ENCODE measurements at regions not wholly inside any gene's neighbourhood (a gene's known extent, or its start where the extent isn't known, plus 50 kb on each side); places are given as distances from the start of the nearest gene placed in this dataset.

DNA sequence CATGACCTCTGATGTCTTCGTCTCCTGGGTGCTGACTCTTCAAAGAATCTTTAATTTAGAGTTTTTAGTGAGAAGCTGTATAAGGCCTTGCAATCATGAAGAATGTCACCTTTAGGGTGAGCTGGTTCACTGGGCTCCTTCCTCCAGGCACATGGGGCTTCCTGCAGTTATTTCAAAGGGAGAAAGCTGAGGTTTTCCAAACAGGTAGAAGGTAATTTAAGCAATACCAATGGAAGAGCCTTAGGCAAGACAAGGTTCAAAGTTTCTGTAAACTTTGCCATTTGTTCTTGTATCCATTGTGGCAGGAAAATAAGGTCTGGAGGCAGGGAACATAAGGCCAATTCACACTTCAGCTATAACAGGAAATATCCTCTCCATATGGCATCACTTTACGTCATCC is 88.0 kb upstream of the EIF5 start (continued):
- TF ChIP-seq DR1 (CRISPR knock-in tag; IDR thresholded peaks at IDR 0.05) (no peak), CENPT (CRISPR knock-in tag; IDR thresholded peaks at IDR 0.05; ENCODE audit: low read depth) (no peak), FOXA3 (CRISPR knock-in tag; IDR thresholded peaks at IDR 0.05) (peak; percentile 51; the same call in 1 of the 2 replicates), EP300 (IDR thresholded peaks at IDR 0.05; ENCODE audit: low read depth in 2 of 2, low read length in 2 of 2) (0 out of 4 replicates have a peak, but pooled peaks of 1 of the 2 experiments have one; percentile 16), EP300 (CRISPR knock-in tag; IDR thresholded peaks at IDR 0.05; ENCODE audit: borderline replicate concordance) (no peak), GATAD2A (CRISPR knock-in tag; IDR thresholded peaks at IDR 0.05) (peak; percentile 52), CEBPB (IDR thresholded peaks at IDR 0.05; ENCODE audit: borderline replicate concordance, low read depth, low read length) (peak; percentile 76; the same call in 1 of the 2 replicates), BCL6 (CRISPR knock-in tag; IDR thresholded peaks at IDR 0.05) (peak; percentile 49; the same call in 1 of the 2 replicates), TEAD3 (CRISPR knock-in tag; optimal IDR thresholded peaks at IDR 0.05; ENCODE audit: borderline replicate concordance) (peak; percentile 18), HNF4G (IDR thresholded peaks at IDR 0.05; ENCODE audit: borderline replicate concordance, low read depth, low read length) (peak; percentile 36; the same call in 1 of the 2 replicates), HNF4G (CRISPR knock-in tag; IDR thresholded peaks at IDR 0.05; ENCODE audit: borderline replicate concordance, low read depth) (no peak), SP5 (CRISPR knock-in tag; IDR thresholded peaks at IDR 0.05; ENCODE audit: borderline replicate concordance, low read depth) (0 out of 2 replicates have a peak, but pooled peaks have one; percentile 21)
- TF ChIP-seq, protein P1, sequence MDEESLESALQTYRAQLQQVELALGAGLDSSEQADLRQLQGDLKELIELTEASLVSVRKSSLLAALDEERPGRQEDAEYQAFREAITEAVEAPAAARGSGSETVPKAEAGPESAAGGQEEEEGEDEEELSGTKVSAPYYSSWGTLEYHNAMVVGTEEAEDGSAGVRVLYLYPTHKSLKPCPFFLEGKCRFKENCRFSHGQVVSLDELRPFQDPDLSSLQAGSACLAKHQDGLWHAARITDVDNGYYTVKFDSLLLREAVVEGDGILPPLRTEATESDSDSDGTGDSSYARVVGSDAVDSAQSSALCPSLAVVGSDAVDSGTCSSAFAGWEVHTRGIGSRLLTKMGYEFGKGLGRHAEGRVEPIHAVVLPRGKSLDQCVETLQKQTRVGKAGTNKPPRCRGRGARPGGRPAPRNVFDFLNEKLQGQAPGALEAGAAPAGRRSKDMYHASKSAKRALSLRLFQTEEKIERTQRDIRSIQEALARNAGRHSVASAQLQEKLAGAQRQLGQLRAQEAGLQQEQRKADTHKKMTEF (CRISPR knock-in tag; IDR thresholded peaks at IDR 0.05): 0 out of 2 replicates have a peak, but pooled peaks have one; percentile 11
- TF ChIP-seq, protein P2, sequence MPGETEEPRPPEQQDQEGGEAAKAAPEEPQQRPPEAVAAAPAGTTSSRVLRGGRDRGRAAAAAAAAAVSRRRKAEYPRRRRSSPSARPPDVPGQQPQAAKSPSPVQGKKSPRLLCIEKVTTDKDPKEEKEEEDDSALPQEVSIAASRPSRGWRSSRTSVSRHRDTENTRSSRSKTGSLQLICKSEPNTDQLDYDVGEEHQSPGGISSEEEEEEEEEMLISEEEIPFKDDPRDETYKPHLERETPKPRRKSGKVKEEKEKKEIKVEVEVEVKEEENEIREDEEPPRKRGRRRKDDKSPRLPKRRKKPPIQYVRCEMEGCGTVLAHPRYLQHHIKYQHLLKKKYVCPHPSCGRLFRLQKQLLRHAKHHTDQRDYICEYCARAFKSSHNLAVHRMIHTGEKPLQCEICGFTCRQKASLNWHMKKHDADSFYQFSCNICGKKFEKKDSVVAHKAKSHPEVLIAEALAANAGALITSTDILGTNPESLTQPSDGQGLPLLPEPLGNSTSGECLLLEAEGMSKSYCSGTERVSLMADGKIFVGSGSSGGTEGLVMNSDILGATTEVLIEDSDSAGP (CRISPR knock-in tag; IDR thresholded peaks at IDR 0.05; ENCODE audit: borderline replicate concordance): no peak
- TF ChIP-seq, protein P3, sequence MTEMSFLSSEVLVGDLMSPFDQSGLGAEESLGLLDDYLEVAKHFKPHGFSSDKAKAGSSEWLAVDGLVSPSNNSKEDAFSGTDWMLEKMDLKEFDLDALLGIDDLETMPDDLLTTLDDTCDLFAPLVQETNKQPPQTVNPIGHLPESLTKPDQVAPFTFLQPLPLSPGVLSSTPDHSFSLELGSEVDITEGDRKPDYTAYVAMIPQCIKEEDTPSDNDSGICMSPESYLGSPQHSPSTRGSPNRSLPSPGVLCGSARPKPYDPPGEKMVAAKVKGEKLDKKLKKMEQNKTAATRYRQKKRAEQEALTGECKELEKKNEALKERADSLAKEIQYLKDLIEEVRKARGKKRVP (CRISPR knock-in tag; IDR thresholded peaks at IDR 0.05): peak in 1 of 2 experiments; percentile 33; a peak in 1 of 4 replicates
- TF ChIP-seq, protein P4, sequence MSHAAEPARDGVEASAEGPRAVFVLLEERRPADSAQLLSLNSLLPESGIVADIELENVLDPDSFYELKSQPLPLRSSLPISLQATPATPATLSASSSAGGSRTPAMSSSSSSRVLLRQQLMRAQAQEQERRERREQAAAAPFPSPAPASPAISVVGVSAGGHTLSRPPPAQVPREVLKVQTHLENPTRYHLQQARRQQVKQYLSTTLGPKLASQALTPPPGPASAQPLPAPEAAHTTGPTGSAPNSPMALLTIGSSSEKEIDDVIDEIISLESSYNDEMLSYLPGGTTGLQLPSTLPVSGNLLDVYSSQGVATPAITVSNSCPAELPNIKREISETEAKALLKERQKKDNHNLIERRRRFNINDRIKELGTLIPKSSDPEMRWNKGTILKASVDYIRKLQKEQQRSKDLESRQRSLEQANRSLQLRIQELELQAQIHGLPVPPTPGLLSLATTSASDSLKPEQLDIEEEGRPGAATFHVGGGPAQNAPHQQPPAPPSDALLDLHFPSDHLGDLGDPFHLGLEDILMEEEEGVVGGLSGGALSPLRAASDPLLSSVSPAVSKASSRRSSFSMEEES (CRISPR knock-in tag; IDR thresholded peaks at IDR 0.05): no peak
- TF ChIP-seq, protein P5, sequence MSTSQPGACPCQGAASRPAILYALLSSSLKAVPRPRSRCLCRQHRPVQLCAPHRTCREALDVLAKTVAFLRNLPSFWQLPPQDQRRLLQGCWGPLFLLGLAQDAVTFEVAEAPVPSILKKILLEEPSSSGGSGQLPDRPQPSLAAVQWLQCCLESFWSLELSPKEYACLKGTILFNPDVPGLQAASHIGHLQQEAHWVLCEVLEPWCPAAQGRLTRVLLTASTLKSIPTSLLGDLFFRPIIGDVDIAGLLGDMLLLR (CRISPR knock-in tag; IDR thresholded peaks at IDR 0.05): no peak
- TF ChIP-seq, protein P6, sequence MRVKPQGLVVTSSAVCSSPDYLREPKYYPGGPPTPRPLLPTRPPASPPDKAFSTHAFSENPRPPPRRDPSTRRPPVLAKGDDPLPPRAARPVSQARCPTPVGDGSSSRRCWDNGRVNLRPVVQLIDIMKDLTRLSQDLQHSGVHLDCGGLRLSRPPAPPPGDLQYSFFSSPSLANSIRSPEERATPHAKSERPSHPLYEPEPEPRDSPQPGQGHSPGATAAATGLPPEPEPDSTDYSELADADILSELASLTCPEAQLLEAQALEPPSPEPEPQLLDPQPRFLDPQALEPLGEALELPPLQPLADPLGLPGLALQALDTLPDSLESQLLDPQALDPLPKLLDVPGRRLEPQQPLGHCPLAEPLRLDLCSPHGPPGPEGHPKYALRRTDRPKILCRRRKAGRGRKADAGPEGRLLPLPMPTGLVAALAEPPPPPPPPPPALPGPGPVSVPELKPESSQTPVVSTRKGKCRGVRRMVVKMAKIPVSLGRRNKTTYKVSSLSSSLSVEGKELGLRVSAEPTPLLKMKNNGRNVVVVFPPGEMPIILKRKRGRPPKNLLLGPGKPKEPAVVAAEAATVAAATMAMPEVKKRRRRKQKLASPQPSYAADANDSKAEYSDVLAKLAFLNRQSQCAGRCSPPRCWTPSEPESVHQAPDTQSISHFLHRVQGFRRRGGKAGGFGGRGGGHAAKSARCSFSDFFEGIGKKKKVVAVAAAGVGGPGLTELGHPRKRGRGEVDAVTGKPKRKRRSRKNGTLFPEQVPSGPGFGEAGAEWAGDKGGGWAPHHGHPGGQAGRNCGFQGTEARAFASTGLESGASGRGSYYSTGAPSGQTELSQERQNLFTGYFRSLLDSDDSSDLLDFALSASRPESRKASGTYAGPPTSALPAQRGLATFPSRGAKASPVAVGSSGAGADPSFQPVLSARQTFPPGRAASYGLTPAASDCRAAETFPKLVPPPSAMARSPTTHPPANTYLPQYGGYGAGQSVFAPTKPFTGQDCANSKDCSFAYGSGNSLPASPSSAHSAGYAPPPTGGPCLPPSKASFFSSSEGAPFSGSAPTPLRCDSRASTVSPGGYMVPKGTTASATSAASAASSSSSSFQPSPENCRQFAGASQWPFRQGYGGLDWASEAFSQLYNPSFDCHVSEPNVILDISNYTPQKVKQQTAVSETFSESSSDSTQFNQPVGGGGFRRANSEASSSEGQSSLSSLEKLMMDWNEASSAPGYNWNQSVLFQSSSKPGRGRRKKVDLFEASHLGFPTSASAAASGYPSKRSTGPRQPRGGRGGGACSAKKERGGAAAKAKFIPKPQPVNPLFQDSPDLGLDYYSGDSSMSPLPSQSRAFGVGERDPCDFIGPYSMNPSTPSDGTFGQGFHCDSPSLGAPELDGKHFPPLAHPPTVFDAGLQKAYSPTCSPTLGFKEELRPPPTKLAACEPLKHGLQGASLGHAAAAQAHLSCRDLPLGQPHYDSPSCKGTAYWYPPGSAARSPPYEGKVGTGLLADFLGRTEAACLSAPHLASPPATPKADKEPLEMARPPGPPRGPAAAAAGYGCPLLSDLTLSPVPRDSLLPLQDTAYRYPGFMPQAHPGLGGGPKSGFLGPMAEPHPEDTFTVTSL (CRISPR knock-in tag; IDR thresholded peaks at IDR 0.05; ENCODE audit: borderline replicate concordance): 0 out of 2 replicates have a peak, but pooled peaks have one; percentile 2

All from HepG2 (cell line).